Gastrocnemius medialis (tissue), 4 donors: ENCODE measurements at regions not wholly inside any gene's neighbourhood (a gene's known extent, or its start where the extent isn't known, plus 50 kb on each side); places are given as distances from the start of the nearest gene placed in this dataset.
"Not testable (repeated sequence)": the region's sequence is repeated elsewhere in the genome, so short reads cannot be mapped to it uniquely, and the experiment has no call there.

Experiments
- ATAC-seq, 2 donors: fragments of 150-250 bp; one replicate each; pipeline ENCODE4 v1.9.1; 2016
- DNase-seq, 2 donors: peaks; one replicate each; pipeline ENCODE4 v3.0.0-alpha.2; 2019
- H3K27ac ChIP-seq, 4 donors: fragments of 200-600 bp; sonication (generic); 1 replicate in 1 of 4; 2 replicates in 3 of 4; pipeline ENCODE4 v1.5.1; 2016 to 2018; ENCODE audit warnings: mild to moderate bottlenecking in 2 of 4, moderate library complexity in 1 of 4
- H3K27me3 ChIP-seq, 3 donors: fragments of 200-600 bp; sonication (generic) in 2 of 3; 1 replicate in 1 of 3; 2 replicates in 2 of 3; pipeline versions ENCODE4 v1.5.1 to v1.6.0; 2016 to 2019; ENCODE audit warnings: mild to moderate bottlenecking in 1 of 3, moderate library complexity in 1 of 3
- H3K36me3 ChIP-seq, 2 donors: fragments of 200-600 bp; sonication (generic) in 1 of 2; one replicate each; pipeline ENCODE4 v1.5.1; 2017 to 2018
- H3K4me1 ChIP-seq, 2 donors: fragments of 200-600 bp; sonication (generic) in 1 of 2; one replicate each; pipeline ENCODE4 v1.5.1; 2016 to 2017; ENCODE audit warnings: mild to moderate bottlenecking in 2 of 2
- H3K4me3 ChIP-seq, 4 donors: fragments of 200-600 bp; sonication (generic) in 3 of 4; 1 replicate in 1 of 4; 2 replicates in 3 of 4; pipeline ENCODE4 v1.5.1; 2016 to 2019; ENCODE audit warnings: mild to moderate bottlenecking in 2 of 4
- H3K9me3 ChIP-seq, 3 donors: fragments of 200-600 bp; sonication (generic) in 2 of 3; 1 replicate in 1 of 3; 2 replicates in 2 of 3; pipeline ENCODE4 v1.5.1; 2016 to 2019
- CTCF ChIP-seq, 5 experiments: fragments of 450-650 bp in 3 of 5; fragments of 200-600 bp in 2 of 5; sonication (generic) in 2 of 5; IDR thresholded peaks in 4 of 5; conservative IDR thresholded peaks in 1 of 5; 1 replicate in 4 of 5; 2 replicates in 1 of 5; pipeline ENCODE4 v1.5.1; 2016 to 2019; ENCODE audit warnings: antibody characterized with exemption in 5 of 5, mild to moderate bottlenecking in 3 of 5, moderate library complexity in 3 of 5
- POLR2A ChIP-seq, 2 donors: fragments of 450-650 bp; IDR thresholded peaks; one replicate each; pipeline ENCODE4 v1.6.1; 2017; ENCODE audit warnings: antibody characterized with exemption in 2 of 2, mild to moderate bottlenecking in 2 of 2, moderate library complexity in 2 of 2
- in situ Hi-C, 4 donors: fragments of 200-750 bp; cut with MboI; loops; one replicate each; pipeline versions ENCODE4 v1.15.0 to v1.8.0; 2017; ENCODE audit warnings: low sequenced_read_pairs in 4 of 4
- intact Hi-C: fragments of 100-400 bp; cut with DNase I; formaldehyde crosslinking; loops from one replicate; pipeline ENCODE4 v1.15.1; 2023; ENCODE audit warnings: low total_unique reads

DNA sequence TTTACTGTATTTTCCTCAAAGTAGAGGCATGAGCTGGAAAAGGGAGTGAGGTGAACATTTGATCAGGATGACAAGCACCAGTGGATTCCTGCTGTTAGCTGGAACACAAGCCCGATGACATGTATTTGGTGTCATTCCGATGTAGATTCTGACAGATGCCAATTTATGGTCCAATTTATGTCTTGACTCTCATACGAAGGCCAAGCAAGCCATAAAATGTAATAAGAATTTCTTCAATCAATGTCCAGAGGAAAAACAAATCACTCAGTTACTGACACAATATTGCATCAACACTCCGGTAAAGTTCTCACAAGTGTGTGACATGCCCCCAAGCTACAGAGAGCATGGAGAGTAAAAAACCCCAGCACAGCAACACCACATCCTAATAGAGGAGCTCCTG is 138.3 kb upstream of the ZNF521 start:
- in situ Hi-C loops = no loop called here

DNA sequence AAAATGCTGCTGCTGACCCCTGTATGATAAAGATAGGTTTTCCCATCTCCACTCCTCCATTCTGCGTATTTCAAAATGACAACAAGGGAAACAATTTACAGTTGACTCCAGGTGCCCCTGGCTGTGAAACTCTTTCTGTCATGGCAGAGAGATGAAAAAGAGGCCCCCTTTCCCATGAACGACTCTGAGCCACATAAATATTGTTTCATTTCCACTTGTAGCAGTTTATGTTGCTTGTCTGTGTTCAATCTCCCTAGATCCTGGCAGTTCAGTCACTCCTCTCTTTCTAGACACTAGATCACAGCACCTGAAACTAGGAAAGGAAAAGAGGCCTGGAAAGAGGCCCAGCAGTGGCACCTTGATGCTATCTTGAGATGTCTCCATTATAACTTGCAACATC is 121.0 kb upstream of the ZNF521 start:
- intact Hi-C loops = no loop called here
- no peak for ATAC-seq
- H3K9me3 ChIP-seq = no peaks in the 10 kb centered on the region
- H3K4me1 ChIP-seq = peaks cover under 1 to 10% of the 10 kb centered on the region in 2 donors
- H3K27me3 ChIP-seq = no peaks in the 10 kb centered on the region
- H3K36me3 ChIP-seq = no peaks in the 10 kb centered on the region
- no peak overlapping the region for H3K4me3 ChIP-seq
- no peak for TF ChIP-seq CTCF (IDR thresholded peaks at IDR 0.05 in 4 of 5, conservative IDR thresholded peaks at IDR 0.05 in 1 of 5)
- no peak for TF ChIP-seq POLR2A (IDR thresholded peaks at IDR 0.05)
- in situ Hi-C loops = no loop called here
- no peak for DNase-seq
- H3K27ac ChIP-seq = no peak overlapping the region

More for the DNA sequence above, 138.3 kb upstream of the ZNF521 start:
- Histone ChIP-seq H3K36me3 (no peaks in the 10 kb centered on the region), H3K4me3 (no peak overlapping the region), H3K27me3 (no peaks in the 10 kb centered on the region), H3K9me3 (no peaks in the 10 kb centered on the region), H3K27ac (no peak overlapping the region), H3K4me1 (no peaks in the 10 kb centered on the region)
- TF ChIP-seq POLR2A (IDR thresholded peaks at IDR 0.05) (no peak), CTCF (IDR thresholded peaks at IDR 0.05 in 4 of 5, conservative IDR thresholded peaks at IDR 0.05 in 1 of 5) (no peak)
- intact Hi-C loops = no loop called here
- ATAC-seq = no peak
- no peak for DNase-seq

DNA sequence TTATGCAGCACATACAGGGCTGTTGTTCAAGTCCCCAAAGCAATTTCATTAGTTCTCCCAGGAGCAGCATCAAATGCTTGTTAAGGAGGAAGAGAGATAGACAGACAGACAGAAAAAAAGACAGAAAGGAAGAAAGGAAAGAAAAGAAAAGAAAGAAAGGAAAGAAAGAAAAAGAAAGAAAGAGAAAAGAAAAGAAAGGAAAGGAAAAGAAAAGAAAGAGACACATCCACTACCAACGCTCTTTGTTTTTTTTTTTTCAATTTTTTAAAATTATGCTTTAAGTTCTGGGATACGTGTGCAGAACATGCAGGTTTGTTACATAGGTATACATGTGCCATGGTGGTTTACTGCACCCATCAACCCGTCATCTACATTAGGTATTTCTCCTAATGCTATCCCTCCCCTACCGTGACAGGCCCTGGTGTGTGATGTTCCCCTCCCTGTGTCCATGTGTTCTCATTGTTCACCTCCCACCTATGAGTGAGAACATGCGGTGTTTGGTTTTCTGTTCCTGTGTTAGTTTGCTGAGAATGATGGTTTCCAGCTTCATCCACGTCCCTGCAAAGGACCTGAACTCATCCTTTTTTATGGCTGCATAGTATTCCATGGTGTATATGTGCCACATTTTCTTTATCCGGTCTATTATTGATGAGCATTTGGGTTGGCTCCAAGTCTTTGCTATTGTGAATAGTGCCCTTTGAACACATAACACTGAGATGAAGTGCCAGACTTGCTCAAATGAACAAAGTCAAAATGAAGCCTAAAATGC is 119.0 kb upstream of the ZNF521 start:
- H3K4me3 ChIP-seq, H3K27me3 ChIP-seq, H3K9me3 ChIP-seq, ATAC-seq, intact Hi-C loops, in situ Hi-C loops, DNase-seq, H3K27ac ChIP-seq, H3K36me3 ChIP-seq: not testable (repeated sequence)
- H3K4me1 ChIP-seq = peaks cover 19 to 28% of the 10 kb centered on the region in 2 donors

GRCh38 chr18:25470062-25470461 is 118.1 kb upstream of the ZNF521 start:
- H3K36me3 ChIP-seq = no peaks in the 10 kb centered on the region
- intact Hi-C loops (no loop called here), in situ Hi-C loops (no loop called here)
- H3K9me3 ChIP-seq = no peaks in the 10 kb centered on the region
- DNase-seq = no peak
- H3K27me3 ChIP-seq = no peaks in the 10 kb centered on the region
- peaks cover 27 to 31% of the 10 kb centered on the region in 2 donors for H3K4me1 ChIP-seq
- no peak overlapping the region for H3K4me3 ChIP-seq
- peak overlapping the region in 1 of 4 donors; percentile 11 for H3K27ac ChIP-seq
- no peak for TF ChIP-seq POLR2A (IDR thresholded peaks at IDR 0.05)
- no peak for TF ChIP-seq CTCF (IDR thresholded peaks at IDR 0.05 in 4 of 5, conservative IDR thresholded peaks at IDR 0.05 in 1 of 5)
- ATAC-seq = no peak

GRCh38 chr18:25469489-25469888 is 117.5 kb upstream of the ZNF521 start:
- Histone ChIP-seq H3K27ac (peak overlapping the region in 1 of 4 donors; percentile 11), H3K36me3 (no peaks in the 10 kb centered on the region), H3K27me3 (no peaks in the 10 kb centered on the region), H3K4me1 (peaks cover 31% of the 10 kb centered on the region in 2 donors), H3K9me3 (no peaks in the 10 kb centered on the region), H3K4me3 (no peak overlapping the region)
- intact Hi-C loops (loop anchor here (5.0 kb wide), 1 partner anchor 482 kb away; no protein-coding TSS in a partner anchor), in situ Hi-C loops (no loop called here)
- TF ChIP-seq POLR2A (IDR thresholded peaks at IDR 0.05) (no peak), CTCF (IDR thresholded peaks at IDR 0.05 in 4 of 5, conservative IDR thresholded peaks at IDR 0.05 in 1 of 5) (no peak)
- DNase-seq (no peak), ATAC-seq (no peak)
